Activated naive CD8-positive, alpha-beta T cell (primary cell): ENCODE measurements at regions not wholly inside any gene's neighbourhood (a gene's known extent, or its start where the extent isn't known, plus 50 kb on each side); places are given as distances from the start of the nearest gene placed in this dataset.

Experiments used
- H3K27ac Mint-ChIP-seq: one replicate; pipeline ENCODE4 v1.8.0; 2021; ENCODE audit warnings: mixed read lengths
- H3K27me3 Mint-ChIP-seq: one replicate; pipeline ENCODE4 v1.8.0; 2021; ENCODE audit warnings: mixed read lengths
- H3K36me3 Mint-ChIP-seq: one replicate; pipeline ENCODE4 v1.8.0; 2021; ENCODE audit warnings: mixed read lengths
- H3K4me1 Mint-ChIP-seq: one replicate; pipeline ENCODE4 v1.8.0; 2021; ENCODE audit warnings: low read depth, mixed read lengths
- H3K4me3 Mint-ChIP-seq: one replicate; pipeline ENCODE4 v1.8.0; 2021; ENCODE audit warnings: mild to moderate bottlenecking, mixed read lengths
- H3K9me3 Mint-ChIP-seq: one replicate; pipeline ENCODE4 v1.8.0; 2021; ENCODE audit warnings: low read depth, mixed read lengths

DNA sequence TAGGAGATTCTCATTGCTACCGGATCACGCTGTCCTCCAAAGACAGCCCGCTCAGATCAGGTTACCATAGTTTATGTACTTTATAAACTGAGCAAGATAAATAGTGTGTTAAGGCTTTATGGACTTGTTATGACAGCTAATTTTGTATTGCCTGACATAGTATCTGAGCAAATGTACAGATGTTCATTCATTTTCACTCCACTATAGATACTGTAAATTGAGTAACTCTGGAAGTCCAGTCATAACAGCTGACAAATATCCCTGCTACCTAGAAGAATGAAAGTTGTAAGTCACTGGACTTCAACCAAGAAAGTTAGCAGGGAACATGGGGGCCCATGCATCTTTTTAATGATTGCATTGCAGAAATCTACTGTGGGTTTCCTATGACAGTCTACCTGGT lies 292.4 kb upstream of the ADAMTS16 start:
- H3K9me3 Mint-ChIP-seq, result peaks cover 13% of the 10 kb centered on the region
- no peak overlapping the region for H3K4me3 Mint-ChIP-seq
- no peaks in the 10 kb centered on the region for H3K27me3 Mint-ChIP-seq
- H3K36me3 Mint-ChIP-seq, result no peaks in the 10 kb centered on the region
- no peak overlapping the region for H3K27ac Mint-ChIP-seq
- no peaks in the 10 kb centered on the region for H3K4me1 Mint-ChIP-seq

DNA sequence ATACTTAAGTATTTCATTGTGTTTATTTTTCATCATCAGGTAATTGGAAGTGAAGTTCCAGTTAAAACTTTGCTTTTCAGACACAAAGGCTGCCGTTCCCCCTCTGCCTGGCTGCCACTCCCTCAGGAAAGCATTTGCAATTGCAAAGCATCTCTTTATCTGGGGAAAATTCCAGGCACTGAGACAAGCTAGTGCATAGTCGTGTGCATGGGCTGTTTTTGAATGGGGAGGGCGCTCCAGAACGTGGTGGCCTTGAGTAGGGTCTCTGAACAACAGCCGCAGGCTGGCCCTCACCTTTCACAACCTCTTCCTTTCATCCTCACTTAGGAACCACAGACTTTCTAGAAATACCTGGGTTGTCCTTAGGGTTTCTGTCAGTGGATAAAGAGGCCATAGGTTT lies 285.1 kb upstream of the ADAMTS16 start:
- Mint-ChIP-seq H3K27ac (no peak overlapping the region), H3K4me3 (no peak overlapping the region), H3K27me3 (no peaks in the 10 kb centered on the region), H3K36me3 (no peaks in the 10 kb centered on the region), H3K9me3 (no peaks in the 10 kb centered on the region), H3K4me1 (no peaks in the 10 kb centered on the region)

DNA sequence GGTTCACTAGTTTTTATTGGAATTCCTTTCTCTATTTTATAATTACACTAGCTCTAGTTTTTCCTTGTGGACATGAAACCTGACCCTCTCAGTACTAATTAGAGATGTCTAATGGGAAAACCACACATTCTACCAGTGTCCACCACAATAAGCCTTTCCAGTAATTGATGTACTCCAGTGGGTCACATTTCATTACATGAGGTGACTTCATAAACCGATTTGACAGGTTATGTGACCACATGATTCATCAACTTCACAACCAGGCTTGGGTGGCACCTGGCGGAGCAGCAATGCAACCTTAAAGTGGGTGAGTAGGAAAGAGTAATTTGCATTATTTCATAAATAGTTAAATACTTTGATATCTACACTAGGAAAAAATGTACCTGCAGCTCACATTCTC lies 284.2 kb upstream of the ADAMTS16 start:
- Mint-ChIP-seq H3K4me1 (no peaks in the 10 kb centered on the region), H3K27me3 (no peaks in the 10 kb centered on the region), H3K9me3 (no peaks in the 10 kb centered on the region), H3K4me3 (no peak overlapping the region), H3K36me3 (no peaks in the 10 kb centered on the region), H3K27ac (no peak overlapping the region)

DNA sequence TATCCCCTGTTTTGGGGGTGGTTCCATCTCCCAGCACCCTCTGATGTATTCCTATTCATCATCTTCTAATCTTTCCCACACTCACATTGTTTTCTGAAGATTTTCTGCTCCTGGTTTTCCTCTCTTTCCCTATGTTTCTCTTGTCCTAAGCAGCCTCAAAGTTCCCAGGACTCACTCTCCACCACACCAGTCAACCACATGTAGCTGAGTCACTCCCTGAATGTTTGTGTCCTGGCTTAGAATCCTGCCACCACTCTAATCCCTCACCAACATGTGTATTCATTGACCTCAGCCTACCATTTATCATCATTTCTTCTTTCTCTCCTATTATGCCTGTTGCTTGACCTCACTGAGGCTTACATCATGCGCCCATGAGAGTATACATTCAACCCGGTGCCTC lies 282.4 kb upstream of the ADAMTS16 start:
- H3K4me1 Mint-ChIP-seq, result no peaks in the 10 kb centered on the region
- no peak overlapping the region for H3K27ac Mint-ChIP-seq
- H3K4me3 Mint-ChIP-seq, result no peak overlapping the region
- no peaks in the 10 kb centered on the region for H3K9me3 Mint-ChIP-seq
- H3K27me3 Mint-ChIP-seq, result no peaks in the 10 kb centered on the region
- no peaks in the 10 kb centered on the region for H3K36me3 Mint-ChIP-seq

DNA sequence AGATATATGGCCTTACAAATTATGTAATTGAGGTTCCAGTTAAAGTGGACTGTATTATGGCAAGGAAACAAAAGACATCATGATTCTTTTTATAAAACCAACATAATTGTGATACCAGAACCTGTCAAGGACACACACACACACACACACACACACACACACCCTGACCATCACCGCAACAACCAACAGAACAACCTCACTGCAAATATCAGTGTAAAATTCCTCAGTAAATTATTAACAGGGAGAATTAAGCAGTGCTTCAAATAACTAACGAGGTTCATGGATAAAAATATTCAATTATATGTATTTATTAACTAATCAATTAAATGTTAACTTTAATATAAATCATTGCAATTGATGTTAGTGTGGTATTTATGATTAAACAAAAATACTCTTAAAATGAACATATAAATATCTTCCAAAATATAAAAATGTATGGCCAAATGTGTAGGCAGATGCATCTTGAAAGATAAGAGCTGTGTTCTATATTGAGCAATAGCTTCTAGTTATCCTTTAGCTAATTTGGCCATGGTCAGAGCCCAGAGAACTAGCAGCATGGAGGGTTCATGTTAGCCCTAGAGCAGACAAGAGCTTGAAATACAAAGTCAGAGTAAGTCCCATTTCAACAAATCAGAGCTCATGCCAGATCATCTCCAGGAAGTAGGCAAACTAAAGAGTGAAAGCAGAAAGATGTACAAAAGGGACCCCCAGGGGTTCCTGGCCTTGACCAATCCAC lies 280.5 kb upstream of the ADAMTS16 start:
- no peaks in the 10 kb centered on the region for H3K9me3 Mint-ChIP-seq
- H3K27ac Mint-ChIP-seq, result no peak overlapping the region
- no peak overlapping the region for H3K4me3 Mint-ChIP-seq
- H3K36me3 Mint-ChIP-seq, result no peaks in the 10 kb centered on the region
- no peaks in the 10 kb centered on the region for H3K4me1 Mint-ChIP-seq
- no peaks in the 10 kb centered on the region for H3K27me3 Mint-ChIP-seq

DNA sequence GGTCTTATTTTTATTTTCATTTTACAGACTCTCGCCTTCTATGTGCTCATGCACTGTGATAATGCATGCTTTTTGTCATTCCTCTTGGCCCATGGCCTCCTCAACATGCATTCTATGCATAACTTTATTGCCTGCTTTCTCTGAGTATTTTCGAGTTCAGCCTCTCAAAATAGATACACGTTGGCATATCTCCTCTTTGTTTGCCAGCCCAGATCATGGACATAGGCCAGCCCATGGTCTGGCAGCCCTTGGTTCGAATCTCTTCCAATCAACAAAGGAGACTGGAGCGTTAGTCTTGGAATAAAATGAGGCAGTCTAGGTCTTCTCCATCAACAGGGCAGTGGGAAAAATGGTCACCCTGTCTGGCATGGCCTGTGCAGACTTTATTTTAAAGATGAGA lies 279.5 kb upstream of the ADAMTS16 start:
- no peaks in the 10 kb centered on the region for H3K4me1 Mint-ChIP-seq
- no peaks in the 10 kb centered on the region for H3K36me3 Mint-ChIP-seq
- H3K27me3 Mint-ChIP-seq, result no peaks in the 10 kb centered on the region
- H3K9me3 Mint-ChIP-seq, result no peaks in the 10 kb centered on the region
- no peak overlapping the region for H3K4me3 Mint-ChIP-seq
- H3K27ac Mint-ChIP-seq, result no peak overlapping the region

DNA sequence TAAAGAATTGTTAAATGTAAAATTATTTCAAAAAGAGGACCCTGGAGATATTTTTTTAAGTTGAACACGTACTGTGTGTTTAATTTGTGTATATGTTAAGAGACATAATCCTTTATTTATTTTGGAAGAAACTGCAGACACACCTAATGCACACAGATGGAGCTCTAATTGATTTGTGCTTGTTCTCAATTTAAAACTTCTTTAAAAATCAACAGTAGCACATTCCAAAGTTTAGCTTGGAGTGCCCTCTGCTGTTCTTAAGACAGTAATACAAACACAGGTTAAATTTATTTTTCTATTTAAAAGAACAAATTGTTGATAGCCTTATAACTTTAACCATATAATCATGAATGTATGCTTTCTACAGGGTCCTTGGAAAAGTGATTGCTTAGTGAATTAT lies 277.6 kb upstream of the ADAMTS16 start:
- Mint-ChIP-seq H3K4me3 (no peak overlapping the region), H3K36me3 (no peaks in the 10 kb centered on the region), H3K27ac (no peak overlapping the region), H3K27me3 (no peaks in the 10 kb centered on the region), H3K9me3 (no peaks in the 10 kb centered on the region), H3K4me1 (no peaks in the 10 kb centered on the region)

DNA sequence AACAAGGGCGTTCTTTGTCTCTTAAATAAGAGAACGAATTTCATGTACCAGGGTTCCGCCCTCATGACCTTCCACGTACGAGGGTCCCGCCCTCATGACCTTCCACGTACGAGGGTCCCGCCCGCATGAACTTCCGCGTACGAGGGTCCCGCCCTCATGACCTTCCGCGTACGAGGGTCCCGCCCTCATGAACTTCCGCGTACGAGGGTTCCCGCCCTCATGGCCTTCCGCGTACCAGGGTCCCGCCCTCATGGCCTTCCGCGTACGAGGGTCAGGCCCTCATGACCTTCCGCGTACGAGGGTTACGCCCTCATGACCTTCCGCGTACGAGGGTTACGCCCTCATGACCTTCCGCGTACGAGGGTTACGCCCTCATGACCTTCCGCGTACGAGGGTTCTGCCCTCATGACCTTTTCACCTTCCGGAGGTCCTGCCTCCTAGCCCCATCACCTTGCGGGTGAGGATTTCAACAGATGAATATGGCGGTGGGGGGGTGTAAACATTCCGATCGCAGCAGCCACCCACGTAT lies 273.9 kb upstream of the ADAMTS16 start:
- no peak overlapping the region for H3K27ac Mint-ChIP-seq
- H3K27me3 Mint-ChIP-seq, result no peaks in the 10 kb centered on the region
- no peaks in the 10 kb centered on the region for H3K9me3 Mint-ChIP-seq
- H3K4me3 Mint-ChIP-seq, result no peak overlapping the region
- H3K4me1 Mint-ChIP-seq, result no peaks in the 10 kb centered on the region
- no peaks in the 10 kb centered on the region for H3K36me3 Mint-ChIP-seq

DNA sequence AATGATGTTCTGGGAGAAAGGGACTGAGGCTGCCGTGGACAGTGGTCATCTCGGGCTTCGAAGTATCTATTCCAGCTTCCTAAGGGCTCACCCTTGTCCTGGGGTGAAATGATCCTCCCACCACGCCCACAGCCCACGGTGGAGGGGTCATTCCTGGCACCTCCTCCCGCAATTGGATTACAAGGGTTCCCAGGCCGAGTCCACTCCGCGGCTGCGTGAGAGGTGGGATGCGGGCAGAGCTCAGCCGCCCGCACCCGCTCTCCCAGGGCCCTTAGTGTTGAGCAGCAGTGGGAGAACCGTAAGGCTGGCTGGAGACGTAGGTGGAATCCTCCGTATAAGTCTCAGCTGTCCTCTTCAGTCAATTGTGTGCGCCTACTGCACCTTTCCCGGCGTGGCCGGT lies 273.3 kb upstream of the ADAMTS16 start:
- Mint-ChIP-seq H3K4me3 (no peak overlapping the region), H3K27ac (no peak overlapping the region), H3K27me3 (no peaks in the 10 kb centered on the region), H3K36me3 (no peaks in the 10 kb centered on the region), H3K4me1 (no peaks in the 10 kb centered on the region), H3K9me3 (no peaks in the 10 kb centered on the region)

DNA sequence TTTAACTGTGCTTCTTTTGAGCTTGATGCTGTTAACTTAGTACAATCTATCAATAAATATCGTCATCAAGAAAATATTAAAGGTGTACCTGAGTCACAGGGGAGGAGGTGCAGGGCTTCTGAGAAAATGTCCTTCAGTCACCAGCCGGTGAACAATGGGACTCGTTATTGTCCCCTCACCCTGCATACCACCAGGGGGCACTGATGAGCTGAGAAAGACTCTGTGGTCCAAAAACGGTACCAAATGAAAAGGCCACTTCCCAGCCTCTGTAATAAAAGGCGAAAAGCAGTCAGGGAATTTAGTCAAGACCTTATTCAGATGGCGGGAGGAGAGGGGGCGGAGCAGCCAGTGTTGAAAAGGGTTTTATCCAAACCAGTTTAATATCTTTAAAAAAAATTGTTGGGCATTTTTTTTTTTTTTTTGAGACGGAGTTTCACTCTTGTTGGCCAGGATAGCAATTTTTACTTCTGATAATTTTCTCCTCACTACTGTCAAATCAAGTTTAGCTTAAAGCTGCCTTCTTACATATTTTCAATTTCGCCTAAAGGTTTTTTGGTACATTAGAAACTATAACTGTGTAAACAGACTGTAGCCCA lies 271.9 kb upstream of the ADAMTS16 start:
- Mint-ChIP-seq H3K36me3 (no peaks in the 10 kb centered on the region), H3K4me3 (no peak overlapping the region), H3K27me3 (no peaks in the 10 kb centered on the region), H3K27ac (no peak overlapping the region), H3K4me1 (no peaks in the 10 kb centered on the region), H3K9me3 (no peaks in the 10 kb centered on the region)

DNA sequence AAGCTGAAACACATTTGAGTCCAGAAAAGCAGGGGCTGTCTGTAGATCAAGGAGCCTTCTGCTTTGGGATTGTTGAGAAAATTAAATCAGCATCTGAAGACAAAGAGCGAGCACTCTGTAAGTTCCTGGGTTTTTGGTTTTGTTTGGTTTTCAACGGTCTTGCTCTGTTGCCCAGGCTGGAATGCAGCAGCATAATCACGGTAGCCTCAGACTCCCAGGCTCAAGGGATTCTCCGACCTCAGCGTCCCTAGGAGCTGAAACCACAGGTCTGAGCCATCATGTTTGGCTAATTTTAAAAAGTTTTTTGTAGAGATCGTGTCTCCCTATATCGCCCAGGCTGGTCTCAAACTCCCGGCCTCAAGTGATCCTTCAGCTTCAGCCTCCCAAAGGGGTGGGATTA lies 266.5 kb upstream of the ADAMTS16 start:
- Mint-ChIP-seq H3K4me1 (no peaks in the 10 kb centered on the region), H3K27ac (no peak overlapping the region), H3K9me3 (peaks cover 5% of the 10 kb centered on the region), H3K36me3 (no peaks in the 10 kb centered on the region), H3K27me3 (no peaks in the 10 kb centered on the region), H3K4me3 (no peak overlapping the region)

DNA sequence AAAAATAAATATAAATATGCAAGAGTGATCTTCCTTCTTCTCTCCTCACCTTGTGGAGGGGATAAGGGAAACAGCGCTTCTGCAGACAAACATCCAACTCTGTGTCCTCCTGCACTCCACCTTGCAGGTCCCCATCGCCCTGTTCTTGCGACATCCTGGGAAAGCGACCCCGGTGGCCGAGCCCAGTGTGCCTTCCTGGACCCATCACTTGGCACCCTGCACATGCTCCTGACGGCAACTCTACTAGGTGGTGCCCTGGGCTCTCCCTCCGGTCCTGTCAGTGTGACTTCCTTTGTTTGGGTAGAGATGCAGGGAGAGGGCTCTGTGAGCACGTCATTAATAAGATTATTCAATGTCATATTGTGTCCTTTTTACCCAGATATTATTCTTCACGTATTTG lies 266.0 kb upstream of the ADAMTS16 start:
- Mint-ChIP-seq H3K9me3 (peaks cover 5% of the 10 kb centered on the region), H3K4me1 (no peaks in the 10 kb centered on the region), H3K36me3 (no peaks in the 10 kb centered on the region), H3K27me3 (no peaks in the 10 kb centered on the region), H3K27ac (no peak overlapping the region), H3K4me3 (no peak overlapping the region)

DNA sequence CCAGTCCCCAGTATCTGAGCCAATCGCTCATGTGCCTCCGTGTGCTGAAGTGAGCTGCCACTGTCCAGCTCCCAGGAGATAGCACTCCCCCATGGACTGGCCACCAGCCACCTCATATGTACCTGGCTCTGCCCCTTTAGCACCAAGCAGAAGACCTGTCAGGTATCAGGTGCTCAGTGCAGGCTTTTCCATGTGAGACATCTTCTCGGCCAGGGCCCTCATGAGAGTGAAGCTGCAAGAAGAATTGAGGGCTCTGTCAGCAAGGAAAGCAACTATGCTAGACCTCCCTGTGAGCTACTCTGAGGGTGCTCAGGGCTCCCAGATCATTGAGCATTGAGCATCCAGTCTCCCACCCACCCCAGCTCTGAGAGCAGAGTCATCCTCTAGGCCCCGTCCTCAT lies 264.2 kb upstream of the ADAMTS16 start:
- H3K27me3 Mint-ChIP-seq, result no peaks in the 10 kb centered on the region

DNA sequence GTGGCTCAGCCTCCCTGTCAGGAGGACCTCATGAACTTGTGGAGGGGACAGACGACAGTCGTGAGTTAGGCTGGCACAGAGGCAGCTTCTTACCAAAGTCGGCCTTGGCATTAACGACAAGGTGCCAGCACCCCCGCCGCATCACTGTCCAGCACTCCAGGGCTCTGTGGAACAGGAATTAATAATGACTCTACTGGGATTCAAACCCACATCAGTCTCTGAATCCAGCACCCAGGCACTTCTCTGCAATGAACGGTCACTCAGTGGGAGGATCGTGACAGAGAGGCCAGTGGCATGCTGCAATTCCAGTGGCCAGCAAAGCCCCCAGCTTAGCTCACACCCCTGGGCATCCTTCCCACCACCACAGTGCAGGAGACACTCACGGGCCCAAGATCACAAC lies 263.3 kb upstream of the ADAMTS16 start:
- Mint-ChIP-seq H3K9me3 (peaks cover 5% of the 10 kb centered on the region), H3K27ac (no peak overlapping the region), H3K27me3 (no peaks in the 10 kb centered on the region), H3K4me3 (no peak overlapping the region), H3K36me3 (no peaks in the 10 kb centered on the region), H3K4me1 (no peaks in the 10 kb centered on the region)

More for the DNA sequence above, 264.2 kb upstream of the ADAMTS16 start:
- peaks cover 5% of the 10 kb centered on the region for H3K9me3 Mint-ChIP-seq
- no peaks in the 10 kb centered on the region for H3K36me3 Mint-ChIP-seq
- no peak overlapping the region for H3K4me3 Mint-ChIP-seq
- H3K4me1 Mint-ChIP-seq, result no peaks in the 10 kb centered on the region
- no peak overlapping the region for H3K27ac Mint-ChIP-seq

DNA sequence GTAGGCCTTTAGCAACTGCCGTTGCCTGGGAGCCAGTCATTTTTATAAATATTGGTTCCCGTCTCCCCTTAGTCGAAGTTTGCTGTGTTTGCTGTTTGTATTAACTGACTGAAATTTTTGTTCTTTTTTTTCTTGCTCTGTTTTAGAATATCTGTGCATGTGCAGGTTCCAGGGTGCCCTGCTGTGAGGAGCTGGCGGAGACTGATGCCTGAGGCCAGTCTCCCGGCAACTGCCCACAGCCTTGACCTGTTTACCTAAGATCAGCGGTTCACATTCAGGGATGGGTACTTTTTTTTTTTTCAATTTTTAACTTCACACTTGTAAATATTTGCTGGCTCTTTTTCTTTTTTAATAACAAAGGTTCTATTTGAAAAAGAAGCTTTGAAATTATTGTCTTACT lies 262.6 kb upstream of the ADAMTS16 start:
- no peak overlapping the region for H3K27ac Mint-ChIP-seq
- H3K9me3 Mint-ChIP-seq, result peaks cover 5% of the 10 kb centered on the region
- H3K36me3 Mint-ChIP-seq, result no peaks in the 10 kb centered on the region
- no peak overlapping the region for H3K4me3 Mint-ChIP-seq
- no peaks in the 10 kb centered on the region for H3K27me3 Mint-ChIP-seq
- no peaks in the 10 kb centered on the region for H3K4me1 Mint-ChIP-seq

DNA sequence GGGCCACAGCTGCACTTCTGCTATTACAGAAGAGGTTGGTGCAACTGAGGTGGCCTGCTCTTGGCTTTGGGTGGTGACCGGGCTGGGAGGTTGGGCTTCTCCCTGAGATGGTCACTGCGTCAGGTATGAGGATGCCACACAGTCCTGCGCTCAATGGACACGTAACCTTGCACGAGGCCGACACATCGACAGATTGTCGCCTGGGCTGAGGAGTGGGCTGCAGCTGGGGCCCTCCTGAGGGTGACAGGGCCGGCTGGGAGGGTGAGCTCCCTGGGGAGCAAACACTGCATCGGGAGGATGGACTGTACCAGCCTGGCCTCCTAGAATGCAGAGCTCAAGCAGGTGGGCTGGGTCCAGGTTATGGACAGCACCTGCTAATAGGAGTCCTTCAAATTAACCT lies 261.1 kb upstream of the ADAMTS16 start:
- H3K27ac Mint-ChIP-seq, result no peak overlapping the region
- no peak overlapping the region for H3K4me3 Mint-ChIP-seq
- H3K36me3 Mint-ChIP-seq, result no peaks in the 10 kb centered on the region
- H3K9me3 Mint-ChIP-seq, result peaks cover 5% of the 10 kb centered on the region
- H3K4me1 Mint-ChIP-seq, result no peaks in the 10 kb centered on the region
- no peaks in the 10 kb centered on the region for H3K27me3 Mint-ChIP-seq
